Dendritic cell treated with granulocyte-macrophage colony-stimulating factor and Interleukin-4, amounts not matched to agents 40 ng/mL and 50 ng/mL, for 4 days (primary cell): ENCODE measurements at regions not wholly inside any gene's neighbourhood (a gene's known extent, or its start where the extent isn't known, plus 50 kb on each side); places are given as distances from the start of the nearest gene placed in this dataset.

Experiments used
- H3K27ac Mint-ChIP-seq: one replicate; pipeline ENCODE4 v1.8.0; 2022; ENCODE audit warnings: mild to moderate bottlenecking, mixed read lengths
- H3K27me3 Mint-ChIP-seq: one replicate; pipeline ENCODE4 v1.8.0; 2022; ENCODE audit warnings: mild to moderate bottlenecking, mixed read lengths
- H3K36me3 Mint-ChIP-seq: one replicate; pipeline ENCODE4 v1.8.0; 2022; ENCODE audit warnings: low read depth, mixed read lengths
- H3K4me1 Mint-ChIP-seq: one replicate; pipeline ENCODE4 v1.8.0; 2022; ENCODE audit warnings: low read depth, mixed read lengths
- H3K4me3 Mint-ChIP-seq: one replicate; pipeline ENCODE4 v1.8.0; 2022; ENCODE audit warnings: mild to moderate bottlenecking, moderate library complexity, mixed read lengths
- H3K9me3 Mint-ChIP-seq: one replicate; pipeline ENCODE4 v1.8.0; 2022; ENCODE audit warnings: mixed read lengths
- intact Hi-C: fragments of 100-400 bp; cut with micrococcal nuclease; formaldehyde crosslinking; loops from one replicate; pipeline ENCODE4 v1.15.0; 2022

DNA sequence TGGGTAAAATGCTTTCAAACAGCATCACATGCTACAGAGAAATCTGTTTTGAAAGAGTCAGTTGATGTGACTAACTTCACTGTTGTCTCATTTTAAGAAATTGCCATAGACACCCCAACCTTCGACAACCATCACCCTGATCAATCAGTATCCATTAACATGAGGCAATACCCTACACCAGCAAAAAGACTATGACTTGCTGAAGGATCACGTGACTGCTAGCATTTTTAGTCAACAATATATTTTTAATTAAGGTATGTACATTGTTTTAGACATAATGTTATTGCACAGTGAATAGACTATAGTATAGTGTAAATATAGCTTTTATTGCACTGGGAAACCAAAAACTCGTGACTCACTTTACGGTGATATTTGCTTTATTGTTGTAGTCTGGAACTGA is 200.0 kb upstream of the ARHGAP24 start:
- no peaks in the 10 kb centered on the region for H3K4me1 Mint-ChIP-seq
- H3K27ac Mint-ChIP-seq, result no peak overlapping the region
- no peaks in the 10 kb centered on the region for H3K36me3 Mint-ChIP-seq
- H3K27me3 Mint-ChIP-seq, result no peaks in the 10 kb centered on the region
- H3K4me3 Mint-ChIP-seq, result no peak overlapping the region
- H3K9me3 Mint-ChIP-seq, result peaks cover 17% of the 10 kb centered on the region
- intact Hi-C loops, result no loop called here

DNA sequence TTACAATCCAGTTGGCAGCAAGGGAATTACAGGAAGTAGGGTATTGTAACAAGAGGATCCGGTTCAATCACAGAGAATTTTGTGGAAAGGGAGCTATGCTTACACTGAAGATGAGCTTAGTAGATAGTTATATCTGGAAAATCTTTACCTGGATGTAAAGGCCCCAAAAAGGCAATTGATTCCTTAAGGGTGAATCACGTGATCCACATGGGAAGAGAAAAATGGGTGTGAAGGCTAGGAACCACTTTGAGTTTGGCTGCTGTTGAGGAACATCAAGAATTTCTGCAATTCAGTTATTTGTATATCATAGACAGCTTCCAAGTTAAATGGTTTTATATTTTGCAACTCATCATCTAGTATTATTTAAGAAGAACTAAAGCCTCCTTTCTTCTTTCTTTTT is 194.0 kb upstream of the ARHGAP24 start:
- H3K4me1 Mint-ChIP-seq, result no peaks in the 10 kb centered on the region
- no peak overlapping the region for H3K27ac Mint-ChIP-seq
- intact Hi-C loops, result no loop called here
- no peak overlapping the region for H3K4me3 Mint-ChIP-seq
- H3K27me3 Mint-ChIP-seq, result no peaks in the 10 kb centered on the region
- H3K36me3 Mint-ChIP-seq, result no peaks in the 10 kb centered on the region
- no peaks in the 10 kb centered on the region for H3K9me3 Mint-ChIP-seq

DNA sequence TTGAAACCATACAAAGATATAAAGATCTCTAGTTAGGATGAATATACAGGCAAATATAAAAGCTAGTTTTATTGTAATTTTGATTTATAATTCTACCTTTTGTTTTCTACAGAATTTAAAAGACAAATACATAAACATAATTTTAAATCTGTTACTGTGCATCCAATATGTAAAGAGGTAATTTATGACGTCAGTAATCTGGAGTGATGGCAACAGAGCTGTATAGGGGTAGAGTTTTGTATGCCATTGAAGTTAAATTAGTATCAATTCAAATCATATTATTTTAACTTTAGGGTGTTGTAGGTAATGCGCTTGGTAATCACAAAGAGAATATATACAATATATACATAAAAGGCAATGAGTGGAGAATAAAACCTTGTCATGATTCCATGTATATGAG is 183.7 kb upstream of the ARHGAP24 start:
- Mint-ChIP-seq H3K4me3 (no peak overlapping the region), H3K36me3 (no peaks in the 10 kb centered on the region), H3K27ac (no peak overlapping the region), H3K9me3 (no peaks in the 10 kb centered on the region), H3K27me3 (no peaks in the 10 kb centered on the region), H3K4me1 (no peaks in the 10 kb centered on the region)
- intact Hi-C loops, result no loop called here

DNA sequence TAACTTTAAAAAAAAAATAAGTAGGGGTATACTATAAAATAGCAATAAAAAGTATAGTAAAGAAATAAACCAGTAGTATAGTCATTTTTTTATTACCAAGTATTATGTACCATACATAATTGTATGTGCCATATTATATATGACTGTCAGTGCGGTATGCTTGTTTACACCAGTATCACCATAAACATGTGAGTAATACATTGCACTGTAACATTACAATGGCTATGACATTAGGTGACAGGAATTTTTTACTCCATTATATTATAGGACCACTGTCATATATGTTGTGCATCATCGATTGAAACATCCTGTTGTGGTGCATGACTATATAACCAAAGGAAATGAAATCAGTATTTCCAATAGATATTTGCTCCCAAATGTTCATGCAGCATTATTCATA is 176.9 kb upstream of the ARHGAP24 start:
- Mint-ChIP-seq H3K27ac (no peak overlapping the region), H3K36me3 (no peaks in the 10 kb centered on the region), H3K27me3 (no peaks in the 10 kb centered on the region), H3K4me3 (no peak overlapping the region), H3K4me1 (no peaks in the 10 kb centered on the region), H3K9me3 (no peaks in the 10 kb centered on the region)
- intact Hi-C loops, result no loop called here

DNA sequence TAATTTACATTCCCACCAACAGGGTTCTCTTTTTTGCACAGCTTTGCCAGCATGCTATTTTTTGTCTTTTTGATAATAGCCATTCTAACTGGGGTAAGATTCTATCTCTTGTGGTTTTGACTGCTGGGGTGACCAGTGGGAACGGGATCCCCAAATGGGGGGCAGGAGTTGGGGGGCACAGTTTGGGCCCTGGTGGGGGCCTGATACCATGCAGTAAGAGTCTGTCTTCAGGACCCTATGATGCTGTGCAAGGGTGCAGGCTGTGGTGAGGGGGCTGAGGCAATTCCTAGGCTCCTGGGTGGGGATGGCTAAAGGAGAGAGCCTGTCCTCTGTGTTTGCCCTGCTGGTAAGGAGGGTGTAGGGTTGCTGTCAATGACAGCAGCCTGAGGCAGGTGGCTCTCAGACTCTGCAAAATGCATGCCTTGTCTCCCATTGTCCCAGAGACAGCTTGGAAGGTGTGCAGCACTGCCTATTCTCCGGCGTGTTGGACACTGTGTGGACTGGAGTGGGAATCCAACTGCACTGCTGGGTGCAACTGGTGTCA is 172.7 kb upstream of the ARHGAP24 start:
- no peaks in the 10 kb centered on the region for H3K36me3 Mint-ChIP-seq
- H3K4me3 Mint-ChIP-seq, result no peak overlapping the region
- H3K27me3 Mint-ChIP-seq, result no peaks in the 10 kb centered on the region
- no peak overlapping the region for H3K27ac Mint-ChIP-seq
- no peaks in the 10 kb centered on the region for H3K9me3 Mint-ChIP-seq
- H3K4me1 Mint-ChIP-seq, result no peaks in the 10 kb centered on the region
- intact Hi-C loops, result no loop called here

DNA sequence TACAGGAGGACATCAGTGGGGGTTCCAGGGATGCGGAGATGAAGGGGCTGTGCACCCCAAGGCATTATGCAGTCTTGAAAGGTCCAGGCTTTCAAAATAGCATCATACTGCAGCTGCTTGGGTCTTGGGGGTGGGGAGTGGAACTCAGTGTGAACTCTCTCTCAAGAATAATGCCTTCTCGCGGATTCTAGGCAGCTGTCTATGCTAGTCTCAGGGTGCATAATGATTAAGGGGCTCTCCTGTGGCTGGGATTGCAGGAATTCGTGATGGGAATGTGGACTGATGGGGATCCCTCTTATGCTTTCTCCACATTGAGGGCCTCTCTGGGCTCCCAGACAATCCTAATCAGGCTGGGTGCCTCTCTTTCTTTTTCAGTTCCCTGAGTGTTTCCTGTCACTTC is 172.2 kb upstream of the ARHGAP24 start:
- Mint-ChIP-seq H3K36me3 (no peaks in the 10 kb centered on the region), H3K4me1 (no peaks in the 10 kb centered on the region), H3K27me3 (no peaks in the 10 kb centered on the region), H3K27ac (no peak overlapping the region), H3K4me3 (no peak overlapping the region), H3K9me3 (no peaks in the 10 kb centered on the region)
- intact Hi-C loops, result no loop called here

DNA sequence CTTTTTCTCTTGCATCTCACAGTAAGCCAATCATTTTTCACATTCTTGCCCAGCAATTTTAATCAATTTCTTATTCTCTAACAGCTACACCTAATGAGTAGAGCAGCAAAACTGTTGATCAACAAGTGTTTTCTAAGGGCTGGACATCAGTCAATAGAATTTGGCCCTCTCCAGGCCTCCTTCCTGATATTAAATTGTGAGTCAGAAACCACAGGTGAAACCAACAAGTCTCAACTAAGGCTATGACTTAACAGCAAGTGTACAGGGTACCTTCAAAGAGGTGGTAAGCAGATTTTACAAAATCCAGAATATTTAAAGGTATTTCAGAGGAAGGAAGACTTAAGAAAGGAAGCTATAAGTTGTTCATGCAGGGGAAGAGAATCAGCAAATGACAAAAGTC is 156.5 kb upstream of the ARHGAP24 start:
- Mint-ChIP-seq H3K36me3 (no peaks in the 10 kb centered on the region), H3K4me1 (no peaks in the 10 kb centered on the region), H3K27me3 (no peaks in the 10 kb centered on the region), H3K27ac (no peak overlapping the region), H3K9me3 (peaks cover 38% of the 10 kb centered on the region), H3K4me3 (no peak overlapping the region)
- intact Hi-C loops, result no loop called here

DNA sequence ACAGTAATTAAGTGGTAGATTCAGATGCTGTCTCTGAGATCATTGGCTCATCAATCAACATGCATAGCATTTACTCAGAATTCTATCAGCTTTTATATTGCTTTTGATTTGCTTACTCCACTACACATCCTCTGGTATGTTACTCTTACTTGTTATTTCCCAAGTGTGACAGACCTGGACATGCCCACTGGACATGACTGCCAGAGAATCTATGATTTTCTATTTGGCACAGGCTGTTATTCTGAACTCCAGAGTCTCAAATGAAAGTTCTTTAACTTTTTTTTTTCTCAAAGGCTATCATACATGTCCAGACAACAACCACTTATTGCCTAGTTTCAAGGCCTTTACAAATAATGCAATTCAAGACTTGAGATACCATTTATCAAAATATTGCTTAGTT is 116.1 kb upstream of the ARHGAP24 start:
- Mint-ChIP-seq H3K4me1 (no peaks in the 10 kb centered on the region), H3K4me3 (no peak overlapping the region), H3K27ac (no peak overlapping the region), H3K9me3 (peaks cover 15% of the 10 kb centered on the region), H3K36me3 (no peaks in the 10 kb centered on the region), H3K27me3 (no peaks in the 10 kb centered on the region)
- intact Hi-C loops, result no loop called here

DNA sequence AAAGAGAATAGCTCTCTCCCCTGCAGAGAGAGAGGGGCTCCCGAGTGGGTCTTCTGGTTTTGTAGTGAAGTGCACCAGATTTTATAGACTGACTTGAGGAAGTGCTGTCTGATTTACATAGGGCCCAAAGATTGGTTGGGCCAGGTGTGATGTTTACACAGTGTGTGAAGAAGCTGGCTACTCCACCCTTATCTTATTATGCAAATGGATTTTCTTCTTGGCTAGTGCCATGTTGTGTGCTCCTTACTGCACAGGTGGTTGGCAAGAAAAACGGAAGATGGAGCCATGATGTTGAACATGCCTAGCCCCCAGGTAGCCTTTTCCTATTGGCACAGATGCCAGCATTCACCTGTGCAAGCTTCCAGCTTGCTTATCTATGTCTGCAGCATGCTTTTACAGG is 112.4 kb upstream of the ARHGAP24 start:
- Mint-ChIP-seq H3K36me3 (no peaks in the 10 kb centered on the region), H3K9me3 (peaks cover 15% of the 10 kb centered on the region), H3K4me3 (no peak overlapping the region), H3K4me1 (no peaks in the 10 kb centered on the region), H3K27ac (no peak overlapping the region), H3K27me3 (peaks cover 2% of the 10 kb centered on the region)
- intact Hi-C loops, result no loop called here

DNA sequence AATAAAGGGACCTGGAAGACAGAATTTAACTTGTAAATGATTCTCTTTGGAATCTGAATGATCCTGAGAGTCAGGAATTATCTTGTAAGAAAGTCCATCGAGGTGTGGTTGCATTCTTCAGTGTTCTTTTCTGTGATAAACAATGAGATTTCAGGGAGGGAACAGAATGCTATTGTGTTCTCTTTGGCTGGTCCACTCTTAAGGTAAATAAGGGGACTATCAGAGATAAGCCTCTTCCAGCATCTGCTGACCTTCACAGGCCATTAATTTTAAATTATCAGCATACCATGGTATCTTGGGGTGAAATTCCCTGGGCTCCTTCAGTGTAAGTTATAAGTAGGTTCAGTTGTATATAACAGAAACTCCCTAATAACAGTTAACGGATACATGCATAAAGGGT is 107.1 kb upstream of the ARHGAP24 start:
- no peaks in the 10 kb centered on the region for H3K9me3 Mint-ChIP-seq
- H3K4me3 Mint-ChIP-seq, result no peak overlapping the region
- peaks cover 3% of the 10 kb centered on the region for H3K27me3 Mint-ChIP-seq
- no peak overlapping the region for H3K27ac Mint-ChIP-seq
- no peaks in the 10 kb centered on the region for H3K4me1 Mint-ChIP-seq
- intact Hi-C loops, result no loop called here
- no peaks in the 10 kb centered on the region for H3K36me3 Mint-ChIP-seq

DNA sequence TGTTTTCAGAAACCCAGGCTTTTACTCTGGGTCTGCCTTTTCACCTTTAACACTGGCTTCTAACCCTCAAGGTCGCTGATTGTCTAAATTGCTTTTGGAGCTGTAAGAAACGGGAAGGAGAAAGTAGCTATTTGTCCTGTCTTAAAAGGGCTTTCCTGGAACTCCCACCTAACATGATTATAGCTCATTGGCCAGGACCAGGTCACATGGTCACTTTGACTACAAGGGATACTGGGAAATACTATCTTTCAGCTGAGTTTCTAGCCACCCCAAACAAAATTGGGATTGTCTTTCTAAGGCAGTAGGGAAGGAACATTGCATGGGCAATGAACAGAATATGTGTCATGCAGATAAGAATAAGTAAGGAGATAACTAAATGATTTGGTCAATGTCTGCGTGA is 106.7 kb upstream of the ARHGAP24 start:
- no peak overlapping the region for H3K4me3 Mint-ChIP-seq
- H3K27ac Mint-ChIP-seq, result no peak overlapping the region
- intact Hi-C loops, result no loop called here
- H3K4me1 Mint-ChIP-seq, result no peaks in the 10 kb centered on the region
- H3K36me3 Mint-ChIP-seq, result no peaks in the 10 kb centered on the region
- H3K27me3 Mint-ChIP-seq, result peaks cover 3% of the 10 kb centered on the region
- no peaks in the 10 kb centered on the region for H3K9me3 Mint-ChIP-seq

DNA sequence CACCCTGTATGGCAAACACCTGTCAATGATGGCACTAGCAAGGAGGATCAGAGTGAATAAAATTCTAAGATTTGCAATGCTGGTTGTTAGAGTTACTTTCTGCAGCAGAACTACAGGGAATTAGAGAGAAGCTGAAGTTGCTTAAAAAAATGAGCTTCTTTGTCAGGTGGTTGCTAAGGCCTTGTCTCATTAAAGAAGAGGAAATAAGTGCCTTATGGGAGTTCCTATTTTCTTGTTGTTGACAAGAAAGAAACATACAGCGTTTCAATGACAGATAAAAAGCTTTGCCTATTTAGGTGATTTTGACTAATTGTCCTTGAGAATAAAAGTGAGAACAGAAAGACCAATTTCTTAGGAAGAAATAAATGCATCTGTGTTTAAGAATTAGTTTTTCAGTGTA is 106.0 kb upstream of the ARHGAP24 start:
- Mint-ChIP-seq H3K4me3 (no peak overlapping the region), H3K4me1 (no peaks in the 10 kb centered on the region), H3K36me3 (no peaks in the 10 kb centered on the region), H3K27ac (no peak overlapping the region), H3K27me3 (peaks cover 3% of the 10 kb centered on the region), H3K9me3 (no peaks in the 10 kb centered on the region)
- intact Hi-C loops, result no loop called here

DNA sequence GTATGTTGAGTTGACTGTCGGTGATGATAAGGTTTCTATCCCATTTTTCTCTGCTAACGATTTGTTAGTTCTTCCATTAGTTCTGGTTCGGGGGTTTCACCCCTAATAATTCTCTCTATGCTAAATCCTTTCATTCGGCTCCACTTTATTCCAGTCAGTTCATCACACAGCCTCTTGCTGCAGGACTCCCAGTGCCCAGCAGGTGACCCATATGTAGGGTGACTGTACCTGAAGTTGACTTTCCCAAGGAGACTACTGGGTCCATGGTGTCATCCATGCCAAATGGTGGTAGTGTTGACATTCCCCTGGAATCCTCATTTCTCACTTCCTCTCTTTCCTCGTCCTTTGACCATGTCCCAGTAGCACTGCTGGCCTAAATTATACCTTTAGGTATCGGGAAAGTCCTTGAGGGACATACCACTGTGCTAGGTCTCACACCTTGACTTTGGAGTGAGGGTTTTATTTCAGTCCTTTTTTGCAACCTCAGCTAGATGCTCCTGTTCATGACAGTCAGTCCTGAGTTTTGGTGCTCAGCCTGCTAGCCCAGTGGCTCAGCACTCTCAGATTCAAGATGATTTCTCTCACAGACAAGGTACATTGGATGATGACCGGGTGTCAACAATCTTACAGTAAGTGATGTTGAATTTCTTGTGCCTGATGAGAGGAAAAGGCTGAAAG is 105.1 kb upstream of the ARHGAP24 start:
- intact Hi-C loops, result loop anchor here (5.0 kb wide), 1 partner anchor 223 kb away; no protein-coding TSS in a partner anchor
- no peaks in the 10 kb centered on the region for H3K4me1 Mint-ChIP-seq
- H3K9me3 Mint-ChIP-seq, result no peaks in the 10 kb centered on the region
- H3K27me3 Mint-ChIP-seq, result peaks cover 5% of the 10 kb centered on the region
- no peak overlapping the region for H3K4me3 Mint-ChIP-seq
- H3K27ac Mint-ChIP-seq, result no peak overlapping the region
- H3K36me3 Mint-ChIP-seq, result no peaks in the 10 kb centered on the region

DNA sequence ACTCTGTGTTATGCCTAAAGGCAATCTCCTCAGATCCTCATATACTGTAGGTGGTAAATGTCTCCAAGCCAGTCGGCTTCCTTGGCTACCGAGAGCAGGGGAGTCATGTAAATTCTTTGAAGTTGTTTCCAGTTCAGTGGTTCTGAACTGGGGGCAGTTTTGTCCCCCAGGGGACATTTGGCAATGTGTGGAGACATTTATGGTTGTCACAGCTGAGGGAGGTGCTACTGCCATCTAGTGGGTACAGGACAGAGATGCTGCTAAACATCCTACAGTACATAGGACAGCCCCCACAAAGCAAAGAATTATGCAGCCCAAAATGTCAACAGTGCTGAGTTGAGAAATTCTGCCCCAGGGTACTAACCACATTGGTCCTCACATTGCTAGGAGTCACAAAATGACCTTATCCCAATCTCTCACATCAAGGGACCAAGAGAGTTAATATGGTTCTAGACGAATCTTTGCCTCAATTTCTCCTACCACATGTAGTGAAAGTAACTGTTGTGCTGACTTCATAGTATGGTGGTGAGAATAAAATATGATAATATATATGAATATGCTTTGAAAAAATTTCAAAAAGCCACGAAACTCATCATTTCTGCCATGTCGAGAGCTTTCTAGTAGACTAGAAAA is 104.4 kb upstream of the ARHGAP24 start:
- intact Hi-C loops, result loop anchor here (5.0 kb wide), 1 partner anchor 223 kb away; no protein-coding TSS in a partner anchor
- no peaks in the 10 kb centered on the region for H3K4me1 Mint-ChIP-seq
- peaks cover 5% of the 10 kb centered on the region for H3K27me3 Mint-ChIP-seq
- no peaks in the 10 kb centered on the region for H3K9me3 Mint-ChIP-seq
- H3K36me3 Mint-ChIP-seq, result no peaks in the 10 kb centered on the region
- no peak overlapping the region for H3K27ac Mint-ChIP-seq
- H3K4me3 Mint-ChIP-seq, result no peak overlapping the region

DNA sequence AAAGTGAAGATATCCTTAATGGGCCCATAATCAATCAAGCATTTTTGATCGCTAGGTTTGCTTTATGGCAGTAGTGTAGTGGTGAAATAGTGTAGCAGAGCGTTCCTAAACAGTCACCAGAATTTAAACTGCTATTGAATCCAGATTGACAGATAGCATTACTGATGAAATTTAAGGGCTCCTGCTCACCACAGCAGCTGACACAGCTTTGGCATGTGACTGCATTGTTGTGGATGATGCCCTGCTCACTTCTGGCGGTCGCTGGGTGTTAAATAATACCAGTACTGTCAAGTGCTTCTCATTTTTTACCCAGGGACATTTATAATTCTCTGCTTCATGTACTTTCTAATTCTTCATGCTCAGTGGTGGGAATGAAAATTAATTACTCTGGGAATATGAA is 102.0 kb upstream of the ARHGAP24 start:
- no peak overlapping the region for H3K27ac Mint-ChIP-seq
- no peaks in the 10 kb centered on the region for H3K9me3 Mint-ChIP-seq
- no peaks in the 10 kb centered on the region for H3K36me3 Mint-ChIP-seq
- no peak overlapping the region for H3K4me3 Mint-ChIP-seq
- no peaks in the 10 kb centered on the region for H3K4me1 Mint-ChIP-seq
- intact Hi-C loops, result loop anchor here (5.0 kb wide), 1 partner anchor 226 kb away; no protein-coding TSS in a partner anchor
- peaks cover 3% of the 10 kb centered on the region for H3K27me3 Mint-ChIP-seq
